ENCODE measurements at regions not wholly inside any gene's neighbourhood (a gene's known extent, or its start where the extent isn't known, plus 50 kb on each side); places are given as distances from the start of the nearest gene placed in this dataset.

DNA sequence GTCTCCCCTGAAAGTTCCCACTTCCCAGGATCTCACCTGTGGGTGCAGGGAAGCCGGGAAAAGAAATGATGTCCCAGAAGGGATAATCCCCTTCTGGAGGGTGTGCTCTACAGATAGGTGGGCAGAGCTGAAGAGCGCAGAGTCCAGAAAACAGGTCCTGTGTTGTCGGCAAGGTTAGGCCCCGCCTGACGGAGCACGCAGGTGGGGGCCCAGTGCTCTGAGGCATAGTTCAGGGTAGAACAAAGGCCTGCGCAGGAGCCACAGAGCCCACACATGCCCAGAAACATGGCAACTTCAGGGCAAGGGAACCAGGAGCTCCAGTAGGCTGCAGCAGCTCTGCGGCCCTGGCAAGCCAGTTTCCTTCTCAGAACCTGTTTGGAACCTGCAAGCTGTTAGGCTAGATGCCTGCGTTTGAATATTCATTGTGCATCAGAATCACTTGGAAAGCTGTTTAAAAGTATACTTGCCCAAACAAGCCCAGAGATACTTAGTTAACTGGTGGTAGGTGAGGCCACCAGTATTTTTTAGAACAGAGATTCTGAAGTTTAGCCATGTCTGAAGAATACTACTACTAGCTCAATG is 386.6 kb downstream of the BUD13 start:
- in situ Hi-C loops (cut with HindIII; ENCODE audit: extremely low pct_ligation_motif_present, low pct_unique_long_range_greater_than_20kb) = no loop called here
- Histone ChIP-seq H3K27me3 (ENCODE audit: control insufficient read depth in 1 of 2, insufficient read depth in 2 of 2, low read length in 2 of 2) (no peaks in the 10 kb centered on the region; a peak in 1 of 5 replicates), H3K79me2 (ENCODE audit: insufficient read depth, low read length) (no peaks in the 10 kb centered on the region), H2AFZ (ENCODE audit: low read length) (no peak overlapping the region), H4K20me1 (ENCODE audit: insufficient read depth, low read length) (no peaks in the 10 kb centered on the region), H3K9ac (ENCODE audit: insufficient read depth, low read depth, low read length) (no peak overlapping the region), H3K4me2 (ENCODE audit: low read depth, low read length) (no peak overlapping the region), H3K4me1 (ENCODE audit: insufficient read depth, low read length) (peaks cover 22% of the 10 kb centered on the region), H3K27ac (ENCODE audit: extremely low read length, insufficient read depth, low read length) (no peak overlapping the region), H3K36me3 (replicated peaks in 1 of 2; ENCODE audit: control insufficient read depth in 1 of 2, insufficient read depth in 2 of 2, low read length in 2 of 2) (no peaks in the 10 kb centered on the region), H3K9me3 (ENCODE audit: low read length) (no peaks in the 10 kb centered on the region), H3K4me3 (replicated peaks in 1 of 3; ENCODE audit: insufficient read depth in 1 of 3, low read depth in 2 of 3, low read length in 3 of 3) (no peak overlapping the region)
- intact Hi-C loops (cut with micrococcal nuclease; ENCODE audit: unreplicated experiment) = no loop called here
- BruUV-seq (replicated peaks) = no TSS peak
- 41% methylated on average over 7 of the region's 9 CpGs for WGBS (ENCODE audit: low lambda C conversion rate)
- FAIRE-seq (no peak), ATAC-seq (peak; percentile 90), DNase-seq (ENCODE audit: low spot score) (no peak)
- ChIA-PET POLR2A (no interaction called here), CTCF (ENCODE audit: low intra/inter-chr PET ratio, low total read pairs) (no interaction called here)
- no peak for TF ChIP-seq ZNF441 (CRISPR knock-in tag; IDR thresholded peaks at IDR 0.05; ENCODE audit: borderline replicate concordance)
- no peak for TF ChIP-seq ZZZ3 (CRISPR knock-in tag; IDR thresholded peaks at IDR 0.05; ENCODE audit: borderline replicate concordance)
- no peak for TF ChIP-seq ZNF235 (CRISPR knock-in tag; IDR thresholded peaks at IDR 0.05; ENCODE audit: borderline replicate concordance)
- TF ChIP-seq, protein P1, sequence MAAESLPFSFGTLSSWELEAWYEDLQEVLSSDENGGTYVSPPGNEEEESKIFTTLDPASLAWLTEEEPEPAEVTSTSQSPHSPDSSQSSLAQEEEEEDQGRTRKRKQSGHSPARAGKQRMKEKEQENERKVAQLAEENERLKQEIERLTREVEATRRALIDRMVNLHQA (CRISPR knock-in tag; IDR thresholded peaks at IDR 0.05) = no peak
- no peak for TF ChIP-seq SP2 (CRISPR knock-in tag; IDR thresholded peaks at IDR 0.05)
- TF ChIP-seq ATF1 (CRISPR knock-in tag; IDR thresholded peaks at IDR 0.05) = no peak
- TF ChIP-seq ZNF816 (CRISPR knock-in tag; IDR thresholded peaks at IDR 0.05; ENCODE audit: borderline replicate concordance) = no peak
- no peak for TF ChIP-seq HNRNPK (IDR thresholded peaks at IDR 0.05; ENCODE audit: low read depth, low read length, poor library complexity, severe bottlenecking)
- no peak for TF ChIP-seq HOXD1 (CRISPR knock-in tag; IDR thresholded peaks at IDR 0.05)
- no peak for TF ChIP-seq MTF1 (CRISPR knock-in tag; IDR thresholded peaks at IDR 0.05)
- TF ChIP-seq, protein P2, sequence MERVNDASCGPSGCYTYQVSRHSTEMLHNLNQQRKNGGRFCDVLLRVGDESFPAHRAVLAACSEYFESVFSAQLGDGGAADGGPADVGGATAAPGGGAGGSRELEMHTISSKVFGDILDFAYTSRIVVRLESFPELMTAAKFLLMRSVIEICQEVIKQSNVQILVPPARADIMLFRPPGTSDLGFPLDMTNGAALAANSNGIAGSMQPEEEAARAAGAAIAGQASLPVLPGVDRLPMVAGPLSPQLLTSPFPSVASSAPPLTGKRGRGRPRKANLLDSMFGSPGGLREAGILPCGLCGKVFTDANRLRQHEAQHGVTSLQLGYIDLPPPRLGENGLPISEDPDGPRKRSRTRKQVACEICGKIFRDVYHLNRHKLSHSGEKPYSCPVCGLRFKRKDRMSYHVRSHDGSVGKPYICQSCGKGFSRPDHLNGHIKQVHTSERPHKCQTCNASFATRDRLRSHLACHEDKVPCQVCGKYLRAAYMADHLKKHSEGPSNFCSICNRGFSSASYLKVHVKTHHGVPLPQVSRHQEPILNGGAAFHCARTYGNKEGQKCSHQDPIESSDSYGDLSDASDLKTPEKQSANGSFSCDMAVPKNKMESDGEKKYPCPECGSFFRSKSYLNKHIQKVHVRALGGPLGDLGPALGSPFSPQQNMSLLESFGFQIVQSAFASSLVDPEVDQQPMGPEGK (CRISPR knock-in tag; IDR thresholded peaks at IDR 0.05) = peak; percentile 47; the same call in 1 of the 2 replicates
- no peak for TF ChIP-seq SKI (IDR thresholded peaks at IDR 0.05; ENCODE audit: partially characterized antibody)
- no peak for TF ChIP-seq ZNF10 (CRISPR knock-in tag; IDR thresholded peaks at IDR 0.05; ENCODE audit: borderline replicate concordance, low read depth)
- no peak for TF ChIP-seq SIX1 (CRISPR knock-in tag; IDR thresholded peaks at IDR 0.05; ENCODE audit: borderline replicate concordance)
- TF ChIP-seq ZKSCAN8 (CRISPR knock-in tag; IDR thresholded peaks at IDR 0.05; ENCODE audit: borderline replicate concordance) = no peak
- no peak for TF ChIP-seq TEAD2 (CRISPR knock-in tag; IDR thresholded peaks at IDR 0.05)
- no peak for TF ChIP-seq ZNF83 (CRISPR knock-in tag; IDR thresholded peaks at IDR 0.05; ENCODE audit: borderline replicate concordance)
- no peak for TF ChIP-seq PRMT3 (CRISPR knock-in tag; IDR thresholded peaks at IDR 0.05; ENCODE audit: borderline replicate concordance, low read depth)
- TF ChIP-seq, protein P3, sequence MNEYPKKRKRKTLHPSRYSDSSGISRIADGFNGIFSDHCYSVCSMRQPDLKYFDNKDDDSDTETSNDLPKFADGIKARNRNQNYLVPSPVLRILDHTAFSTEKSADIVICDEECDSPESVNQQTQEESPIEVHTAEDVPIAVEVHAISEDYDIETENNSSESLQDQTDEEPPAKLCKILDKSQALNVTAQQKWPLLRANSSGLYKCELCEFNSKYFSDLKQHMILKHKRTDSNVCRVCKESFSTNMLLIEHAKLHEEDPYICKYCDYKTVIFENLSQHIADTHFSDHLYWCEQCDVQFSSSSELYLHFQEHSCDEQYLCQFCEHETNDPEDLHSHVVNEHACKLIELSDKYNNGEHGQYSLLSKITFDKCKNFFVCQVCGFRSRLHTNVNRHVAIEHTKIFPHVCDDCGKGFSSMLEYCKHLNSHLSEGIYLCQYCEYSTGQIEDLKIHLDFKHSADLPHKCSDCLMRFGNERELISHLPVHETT (CRISPR knock-in tag; conservative IDR thresholded peaks at IDR 0.05) = no peak
- TF ChIP-seq FOXA3 (CRISPR knock-in tag; IDR thresholded peaks at IDR 0.05) = no peak

All from HepG2 (cell line).